ENCODE measurements at regions not wholly inside any gene's neighbourhood (a gene's known extent, or its start where the extent isn't known, plus 50 kb on each side); places are given as distances from the start of the nearest gene placed in this dataset.

- Histone ChIP-seq H3K4me3 (ENCODE audit: low read depth, low read length) (no peak overlapping the region), H4K8ac (ENCODE audit: low read depth, low read length) (no peak overlapping the region), H2BK5ac (ENCODE audit: low read depth, low read length, poor library complexity) (no peak overlapping the region), H3K18ac (ENCODE audit: low read length) (no peak overlapping the region), H3K23ac (ENCODE audit: low read length) (no peak overlapping the region), H3K4me1 (ENCODE audit: control insufficient read depth in 1 of 2, insufficient read depth in 2 of 2, low read length in 2 of 2) (peaks cover 3 to 7% of the 10 kb centered on the region in 2 experiments), H3K36me3 (ENCODE audit: control insufficient read depth in 1 of 2, insufficient read depth in 2 of 2, low read length in 2 of 2) (no peaks in the 10 kb centered on the region), H3K9ac (ENCODE audit: low read length) (no peak overlapping the region), H2BK12ac (ENCODE audit: low read length) (no peak overlapping the region), H2AK5ac (ENCODE audit: low read length) (no peak overlapping the region), H3K79me2 (ENCODE audit: control insufficient read depth, insufficient read depth, low read length, poor library complexity) (no peaks in the 10 kb centered on the region), H3K27me3 (ENCODE audit: insufficient read depth, low read length) (no peaks in the 10 kb centered on the region), H3K4me2 (ENCODE audit: low read length) (no peak overlapping the region), H3K27ac (ENCODE audit: low read depth, low read length) (no peak overlapping the region), H4K12ac (ENCODE audit: low read depth, low read length) (no peak overlapping the region), H2AFZ (ENCODE audit: insufficient read depth, low read length, poor library complexity) (no peak overlapping the region), H2BK120ac (ENCODE audit: insufficient read depth, low read length, poor library complexity) (no peak overlapping the region), H3K4ac (ENCODE audit: low read depth, low read length) (no peak overlapping the region), H4K91ac (ENCODE audit: low read depth, low read length) (no peak overlapping the region), H3K9me3 (ENCODE audit: insufficient read depth, low read depth, low read length) (peaks cover 2% of the 10 kb centered on the region), H3K79me1 (ENCODE audit: low read length) (peaks cover 4% of the 10 kb centered on the region), H3K14ac (ENCODE audit: low read length) (no peak overlapping the region)
- DNase-seq, result no peak
- WGBS (ENCODE audit: extremely low coverage, insufficient coverage, insufficient read length), result no CpG with 5 or more reads among the region's 4 CpGs
Measured at GRCh38 chr5:52685971-52686370, 101.7 kb upstream of the ITGA1 start.

GRCh38 chr5:52690236-52690768, 97.4 kb upstream of the ITGA1 start:
- H4K91ac ChIP-seq (ENCODE audit: low read depth, low read length), result no peak overlapping the region
- H3K36me3 ChIP-seq (ENCODE audit: control insufficient read depth in 1 of 2, insufficient read depth in 2 of 2, low read length in 2 of 2), result no peaks in the 10 kb centered on the region

GRCh38 chr5:52692039-52692438, 95.7 kb upstream of the ITGA1 start:
- Histone ChIP-seq H3K18ac (ENCODE audit: low read length) (no peak overlapping the region), H4K8ac (ENCODE audit: low read depth, low read length) (no peak overlapping the region), H4K12ac (ENCODE audit: low read depth, low read length) (no peak overlapping the region), H2BK120ac (ENCODE audit: insufficient read depth, low read length, poor library complexity) (no peak overlapping the region), H3K4me1 (ENCODE audit: control insufficient read depth in 1 of 2, insufficient read depth in 2 of 2, low read length in 2 of 2) (peaks cover 3 to 10% of the 10 kb centered on the region in 2 experiments), H3K79me2 (ENCODE audit: control insufficient read depth, insufficient read depth, low read length, poor library complexity) (no peaks in the 10 kb centered on the region), H3K9ac (ENCODE audit: low read length) (no peak overlapping the region), H2BK12ac (ENCODE audit: low read length) (no peak overlapping the region), H3K9me3 (ENCODE audit: insufficient read depth, low read depth, low read length) (no peaks in the 10 kb centered on the region), H3K79me1 (ENCODE audit: low read length) (peaks cover 9% of the 10 kb centered on the region), H4K91ac (ENCODE audit: low read depth, low read length) (no peak overlapping the region), H3K4me3 (ENCODE audit: low read depth, low read length) (no peak overlapping the region), H3K4ac (ENCODE audit: low read depth, low read length) (no peak overlapping the region), H2AK5ac (ENCODE audit: low read length) (no peak overlapping the region), H2BK5ac (ENCODE audit: low read depth, low read length, poor library complexity) (no peak overlapping the region), H2AFZ (ENCODE audit: insufficient read depth, low read length, poor library complexity) (no peak overlapping the region), H3K23ac (ENCODE audit: low read length) (no peak overlapping the region), H3K27me3 (ENCODE audit: insufficient read depth, low read length) (no peaks in the 10 kb centered on the region), H3K14ac (ENCODE audit: low read length) (no peak overlapping the region), H3K36me3 (ENCODE audit: control insufficient read depth in 1 of 2, insufficient read depth in 2 of 2, low read length in 2 of 2) (no peaks in the 10 kb centered on the region), H3K4me2 (ENCODE audit: low read length) (no peak overlapping the region), H3K27ac (ENCODE audit: low read depth, low read length) (no peak overlapping the region)
- no peak for DNase-seq

More at GRCh38 chr5:52690236-52690768, 97.4 kb upstream of the ITGA1 start:
- peaks cover 3 to 10% of the 10 kb centered on the region in 2 experiments for H3K4me1 ChIP-seq (ENCODE audit: control insufficient read depth in 1 of 2, insufficient read depth in 2 of 2, low read length in 2 of 2)
- no peak overlapping the region for H2BK5ac ChIP-seq (ENCODE audit: low read depth, low read length, poor library complexity)
- peak; percentile 16 to 64 for DNase-seq
- peaks cover 9% of the 10 kb centered on the region for H3K79me1 ChIP-seq (ENCODE audit: low read length)
- no peak overlapping the region for H3K4ac ChIP-seq (ENCODE audit: low read depth, low read length)
- no peak overlapping the region for H2BK12ac ChIP-seq (ENCODE audit: low read length)
- H4K12ac ChIP-seq (ENCODE audit: low read depth, low read length), result no peak overlapping the region
- H3K14ac ChIP-seq (ENCODE audit: low read length), result no peak overlapping the region
- peak overlapping the region; percentile 59 for H3K27ac ChIP-seq (ENCODE audit: low read depth, low read length)
- no peak overlapping the region for H3K4me2 ChIP-seq (ENCODE audit: low read length)
- no peak overlapping the region for H3K9ac ChIP-seq (ENCODE audit: low read length)
- H3K27me3 ChIP-seq (ENCODE audit: insufficient read depth, low read length), result no peaks in the 10 kb centered on the region
- no peak overlapping the region for H2BK120ac ChIP-seq (ENCODE audit: insufficient read depth, low read length, poor library complexity)
- no peaks in the 10 kb centered on the region for H3K9me3 ChIP-seq (ENCODE audit: insufficient read depth, low read depth, low read length)
- WGBS (ENCODE audit: extremely low coverage, insufficient coverage, insufficient read length), result no CpG with 5 or more reads among the region's 2 CpGs
- H3K79me2 ChIP-seq (ENCODE audit: control insufficient read depth, insufficient read depth, low read length, poor library complexity), result no peaks in the 10 kb centered on the region
- no peak overlapping the region for H2AK5ac ChIP-seq (ENCODE audit: low read length)
- H3K18ac ChIP-seq (ENCODE audit: low read length), result no peak overlapping the region
- H2AFZ ChIP-seq (ENCODE audit: insufficient read depth, low read length, poor library complexity), result no peak overlapping the region
- no peak overlapping the region for H3K23ac ChIP-seq (ENCODE audit: low read length)
- H4K8ac ChIP-seq (ENCODE audit: low read depth, low read length), result no peak overlapping the region
- no peak overlapping the region for H3K4me3 ChIP-seq (ENCODE audit: low read depth, low read length)

DNA sequence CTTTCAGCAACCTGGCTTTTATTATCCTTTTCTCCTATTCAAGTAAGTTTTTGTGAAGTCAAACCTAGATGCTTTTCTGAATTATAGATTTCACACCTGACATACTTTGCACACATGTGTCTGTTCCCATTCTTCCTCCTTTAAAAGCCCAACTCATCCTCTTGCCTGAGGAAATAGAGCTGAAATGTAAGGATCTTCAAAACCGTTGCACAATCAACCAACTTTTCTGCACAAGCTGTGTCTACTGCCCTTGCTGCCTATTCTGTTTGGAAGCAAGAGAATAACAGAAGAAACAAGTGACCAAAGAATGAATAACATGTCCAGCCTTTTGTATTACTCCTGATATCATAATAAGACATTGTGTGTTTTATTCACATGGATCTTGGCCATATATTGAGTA, 95.1 kb upstream of the ITGA1 start:
- no peak overlapping the region for H2AFZ ChIP-seq (ENCODE audit: insufficient read depth, low read length, poor library complexity)
- H2BK5ac ChIP-seq (ENCODE audit: low read depth, low read length, poor library complexity), result no peak overlapping the region
- H2BK12ac ChIP-seq (ENCODE audit: low read length), result peak overlapping the region; percentile 94
- no peak overlapping the region for H3K27ac ChIP-seq (ENCODE audit: low read depth, low read length)
- H3K4me1 ChIP-seq (ENCODE audit: control insufficient read depth in 1 of 2, insufficient read depth in 2 of 2, low read length in 2 of 2), result peaks cover 3 to 10% of the 10 kb centered on the region in 2 experiments
- no peaks in the 10 kb centered on the region for H3K9me3 ChIP-seq (ENCODE audit: insufficient read depth, low read depth, low read length)
- H2AK5ac ChIP-seq (ENCODE audit: low read length), result no peak overlapping the region
- no CpG with 5 or more reads among the region's 1 CpG for WGBS (ENCODE audit: extremely low coverage, insufficient coverage, insufficient read length)
- H2BK120ac ChIP-seq (ENCODE audit: insufficient read depth, low read length, poor library complexity), result no peak overlapping the region
- H3K27me3 ChIP-seq (ENCODE audit: insufficient read depth, low read length), result no peaks in the 10 kb centered on the region
- no peaks in the 10 kb centered on the region for H3K79me2 ChIP-seq (ENCODE audit: control insufficient read depth, insufficient read depth, low read length, poor library complexity)
- H4K8ac ChIP-seq (ENCODE audit: low read depth, low read length), result no peak overlapping the region
- H3K79me1 ChIP-seq (ENCODE audit: low read length), result peaks cover 9% of the 10 kb centered on the region
- DNase-seq, result no peak
- no peak overlapping the region for H3K18ac ChIP-seq (ENCODE audit: low read length)
- no peaks in the 10 kb centered on the region for H3K36me3 ChIP-seq (ENCODE audit: control insufficient read depth in 1 of 2, insufficient read depth in 2 of 2, low read length in 2 of 2)
- no peak overlapping the region for H4K12ac ChIP-seq (ENCODE audit: low read depth, low read length)
- H3K4me3 ChIP-seq (ENCODE audit: low read depth, low read length), result no peak overlapping the region
- H3K9ac ChIP-seq (ENCODE audit: low read length), result no peak overlapping the region
- H4K91ac ChIP-seq (ENCODE audit: low read depth, low read length), result no peak overlapping the region
- no peak overlapping the region for H3K4me2 ChIP-seq (ENCODE audit: low read length)
- H3K23ac ChIP-seq (ENCODE audit: low read length), result no peak overlapping the region
- no peak overlapping the region for H3K4ac ChIP-seq (ENCODE audit: low read depth, low read length)
- H3K14ac ChIP-seq (ENCODE audit: low read length), result no peak overlapping the region
